GM12878 (cell line): ENCODE measurements at regions not wholly inside any gene's neighbourhood (a gene's known extent, or its start where the extent isn't known, plus 50 kb on each side); places are given as distances from the start of the nearest gene placed in this dataset.

Source experiments
- CHD4 ChIP-seq: fragments of 200-600 bp; sonication (generic); IDR thresholded peaks from 2 replicates; pipeline ENCODE4 v1.6.1; 2016; ENCODE audit warnings: mild to moderate bottlenecking
- CREM ChIP-seq: IDR thresholded peaks from 2 replicates; pipeline ENCODE4 v1.6.1; 2014; ENCODE audit warnings: antibody characterized with exemption, low read depth
- ETV6 ChIP-seq, 2 experiments: fragments of 450-650 bp in 1 of 2; IDR thresholded peaks in 1 of 2; conservative IDR thresholded peaks in 1 of 2; 2 replicates each; pipeline ENCODE4 v1.6.1; 2014; ENCODE audit warnings: antibody characterized with exemption in 1 of 2, borderline replicate concordance in 1 of 2, low read depth in 1 of 2, mild to moderate bottlenecking in 1 of 2, moderate library complexity in 1 of 2
- IKZF1 ChIP-seq: fragments of 450-650 bp; conservative IDR thresholded peaks from 2 replicates; pipeline ENCODE4 v1.6.1; 2017; ENCODE audit warnings: antibody characterized with exemption, mild to moderate bottlenecking
- MEF2B ChIP-seq: fragments of 450-650 bp; IDR thresholded peaks from 2 replicates; pipeline ENCODE4 v1.6.1; 2018; ENCODE audit warnings: mild to moderate bottlenecking, moderate library complexity; ENCODE audit not compliant: partially characterized antibody, poor library complexity, severe bottlenecking
- MXI1 ChIP-seq: fragments of 150-350 bp; IDR thresholded peaks from 2 replicates; pipeline ENCODE4 v1.6.1; 2011; ENCODE audit warnings: low read depth, mild to moderate bottlenecking, inconsistent platforms, low read length, improper control_type of control experiment
- NFXL1 ChIP-seq: fragments of 450-650 bp; IDR thresholded peaks from 2 replicates; pipeline ENCODE4 v1.6.1; 2017; ENCODE audit warnings: antibody characterized with exemption, mild to moderate bottlenecking, borderline replicate concordance
- POLR2A ChIP-seq: IDR thresholded peaks from 2 replicates; pipeline ENCODE4 v1.6.1; 2011; ENCODE audit warnings: low read depth, mild to moderate bottlenecking, low read length
- POLR2AphosphoS2 ChIP-seq: IDR thresholded peaks from 2 replicates; pipeline ENCODE4 v1.6.1; 2011; ENCODE audit warnings: low read depth, mild to moderate bottlenecking, low read length, improper control_type of control experiment, moderate library complexity
- POLR2AphosphoS5 ChIP-seq: IDR thresholded peaks from 2 replicates; pipeline ENCODE4 v1.6.1; 2011; ENCODE audit warnings: mild to moderate bottlenecking, low read length, inconsistent platforms
- SIN3A ChIP-seq: IDR thresholded peaks from 2 replicates; pipeline ENCODE4 v1.6.1; 2012; ENCODE audit warnings: low read depth, low read length, improper control_type of control experiment
- SPI1 ChIP-seq: IDR thresholded peaks from 2 replicates; pipeline ENCODE4 v1.6.1; 2011; ENCODE audit warnings: low read depth, mild to moderate bottlenecking, low read length, moderate library complexity, borderline replicate concordance; ENCODE audit not compliant: insufficient read depth
- ZNF274 ChIP-seq: IDR thresholded peaks from one replicate; pipeline ENCODE4 v1.8.0; 2011; ENCODE audit not compliant: insufficient read length, insufficient read depth
- TF ChIP-seq, protein P1 (sequence below), 3 experiments: IDR thresholded peaks in 2 of 3; conservative IDR thresholded peaks in 1 of 3; 2 replicates each; pipeline ENCODE4 v1.5.1; 2011; ENCODE audit warnings: low read depth in 3 of 3, low read length in 3 of 3, mild to moderate bottlenecking in 3 of 3, control low read depth in 2 of 3, moderate library complexity in 2 of 3, inconsistent platforms in 1 of 3, mixed read lengths in 1 of 3; ENCODE audit not compliant: control insufficient read depth in 2 of 3, insufficient read depth in 1 of 3; ENCODE audit errors: extremely low read depth in 1 of 3

DNA sequence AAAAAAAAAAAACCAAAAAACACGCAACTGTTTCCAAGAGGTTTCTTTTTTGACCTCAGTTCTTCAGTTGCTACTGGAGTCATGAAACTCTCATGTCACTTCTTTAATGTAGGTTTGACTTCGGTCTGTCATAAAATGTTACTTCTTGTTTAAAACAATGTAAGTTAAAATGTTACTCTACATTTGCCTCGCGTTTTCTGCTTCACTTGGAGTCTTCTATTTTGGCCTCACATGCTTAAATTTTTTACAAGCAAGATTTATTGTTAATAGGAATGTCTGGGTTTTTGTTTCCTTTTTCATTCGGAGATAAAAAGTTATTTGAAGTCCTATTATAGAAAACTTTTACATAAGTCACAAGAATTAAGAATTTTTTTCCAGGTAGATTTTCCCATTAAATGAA lies 880.2 kb downstream of the LTN1 start:
- no peak for TF ChIP-seq ETV6 (conservative IDR thresholded peaks at IDR 0.05 in 1 of 2, IDR thresholded peaks at IDR 0.05 in 1 of 2; ENCODE audit: borderline replicate concordance in 1 of 2, low read depth in 1 of 2)
- TF ChIP-seq POLR2AphosphoS2, result no peak
- TF ChIP-seq, protein P1, sequence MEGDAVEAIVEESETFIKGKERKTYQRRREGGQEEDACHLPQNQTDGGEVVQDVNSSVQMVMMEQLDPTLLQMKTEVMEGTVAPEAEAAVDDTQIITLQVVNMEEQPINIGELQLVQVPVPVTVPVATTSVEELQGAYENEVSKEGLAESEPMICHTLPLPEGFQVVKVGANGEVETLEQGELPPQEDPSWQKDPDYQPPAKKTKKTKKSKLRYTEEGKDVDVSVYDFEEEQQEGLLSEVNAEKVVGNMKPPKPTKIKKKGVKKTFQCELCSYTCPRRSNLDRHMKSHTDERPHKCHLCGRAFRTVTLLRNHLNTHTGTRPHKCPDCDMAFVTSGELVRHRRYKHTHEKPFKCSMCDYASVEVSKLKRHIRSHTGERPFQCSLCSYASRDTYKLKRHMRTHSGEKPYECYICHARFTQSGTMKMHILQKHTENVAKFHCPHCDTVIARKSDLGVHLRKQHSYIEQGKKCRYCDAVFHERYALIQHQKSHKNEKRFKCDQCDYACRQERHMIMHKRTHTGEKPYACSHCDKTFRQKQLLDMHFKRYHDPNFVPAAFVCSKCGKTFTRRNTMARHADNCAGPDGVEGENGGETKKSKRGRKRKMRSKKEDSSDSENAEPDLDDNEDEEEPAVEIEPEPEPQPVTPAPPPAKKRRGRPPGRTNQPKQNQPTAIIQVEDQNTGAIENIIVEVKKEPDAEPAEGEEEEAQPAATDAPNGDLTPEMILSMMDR (IDR thresholded peaks at IDR 0.05 in 2 of 3, conservative IDR thresholded peaks at IDR 0.05 in 1 of 3; ENCODE audit: control insufficient read depth in 2 of 3, extremely low read depth in 1 of 3, insufficient read depth in 1 of 3, low read depth in 3 of 3, low read length in 3 of 3), result no peak
- TF ChIP-seq ZNF274, result no peak
- TF ChIP-seq MEF2B, result no peak
- TF ChIP-seq SIN3A, result no peak
- no peak for TF ChIP-seq IKZF1
- TF ChIP-seq SPI1, result no peak
- no peak for TF ChIP-seq POLR2A
- no peak for TF ChIP-seq POLR2AphosphoS5
- TF ChIP-seq NFXL1, result no peak
- no peak for TF ChIP-seq CREM
- no peak for TF ChIP-seq MXI1
- no peak for TF ChIP-seq CHD4
